HG02870 (cell line): ENCODE measurements at regions not wholly inside any gene's neighbourhood (a gene's known extent, or its start where the extent isn't known, plus 50 kb on each side); places are given as distances from the start of the nearest gene placed in this dataset.

Source experiments
- ATAC-seq: cut with Tn5 transposase; IDR thresholded peaks from one replicate; pipeline ENCODE4 v1.9.1; 2021; ENCODE audit warnings: mild to moderate bottlenecking, moderate library complexity; ENCODE audit not compliant: unreplicated experiment

DNA sequence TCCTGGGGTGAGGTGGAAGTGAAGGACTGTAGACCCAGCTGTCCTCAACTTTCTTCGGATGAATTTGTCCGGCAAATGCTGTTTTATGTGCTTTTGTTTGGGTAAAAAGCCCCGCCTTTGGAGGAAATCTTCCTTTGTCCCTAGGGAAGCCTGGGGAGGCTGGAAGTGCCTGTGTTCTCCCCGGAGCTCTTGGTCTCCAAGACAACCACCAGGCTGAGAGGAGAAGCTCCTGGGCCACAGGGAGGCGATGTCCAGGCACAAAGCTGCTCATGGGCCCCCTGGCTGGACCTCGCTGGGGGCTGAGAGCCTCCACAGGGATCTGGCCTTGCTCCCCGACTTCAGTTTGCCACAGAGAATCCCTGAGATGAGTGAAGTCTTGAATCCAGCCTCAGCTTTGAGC lies 293.1 kb upstream of the N4BP1 start:
- no peak for ATAC-seq

DNA sequence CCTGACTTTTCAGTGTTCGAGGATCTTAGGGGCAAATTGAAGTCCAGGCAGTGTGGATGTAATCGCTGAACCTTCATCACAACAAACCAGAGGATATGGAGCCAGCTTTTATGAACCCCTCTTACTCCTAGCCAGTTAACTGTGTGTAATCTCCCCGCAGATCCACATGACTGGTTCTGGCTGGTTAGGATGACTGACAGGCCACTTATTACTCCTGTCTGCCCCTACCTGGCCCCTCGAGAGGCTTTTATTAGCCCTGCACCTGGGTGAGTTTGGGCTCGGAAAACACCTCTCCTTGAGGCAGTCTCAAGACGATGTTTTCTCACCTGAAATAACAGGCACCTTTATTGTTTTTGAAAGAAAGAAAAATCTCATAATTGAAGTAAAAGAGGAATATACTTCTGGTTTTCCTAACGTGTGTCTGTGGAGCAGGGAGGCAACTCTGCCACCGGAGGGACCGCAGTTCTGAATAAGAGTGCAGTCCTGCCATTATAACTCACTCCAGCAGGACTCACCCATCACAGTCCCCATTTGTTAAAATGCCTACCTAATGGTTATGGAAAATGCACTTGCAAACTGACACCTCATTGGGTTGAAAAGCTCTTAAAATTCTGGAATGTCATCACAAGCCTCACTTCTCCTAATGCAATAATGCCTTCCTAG lies 291.9 kb upstream of the N4BP1 start:
- no peak for ATAC-seq

GRCh38 chr16:48899500-48899899 lies 289.5 kb upstream of the N4BP1 start:
- ATAC-seq, result no peak

DNA sequence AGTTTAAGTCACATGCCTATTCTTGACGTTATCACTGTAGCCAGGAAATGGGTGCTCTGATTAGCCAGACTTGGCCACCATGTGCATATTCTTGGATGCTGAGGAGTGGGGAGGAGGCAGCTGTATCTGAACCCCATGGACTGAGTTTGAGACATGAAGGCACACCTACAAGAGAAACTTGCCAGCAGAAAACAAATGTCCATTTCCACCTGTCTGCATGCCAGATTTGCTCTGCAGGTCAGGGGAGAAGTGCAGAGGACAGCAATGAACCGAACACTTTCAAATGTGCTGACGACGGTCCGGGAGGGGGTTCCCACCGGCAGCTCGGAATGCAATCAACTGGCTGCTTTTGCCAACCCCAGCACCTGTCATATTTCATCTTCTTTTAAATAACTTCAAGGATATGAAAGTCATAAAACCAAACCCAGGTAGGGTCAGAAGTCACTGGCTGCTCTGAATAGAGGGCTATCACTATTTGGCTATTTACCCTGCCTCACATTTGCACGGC lies 287.8 kb upstream of the N4BP1 start:
- no peak for ATAC-seq

GRCh38 chr16:48895142-48895541 lies 285.2 kb upstream of the N4BP1 start:
- ATAC-seq, result no peak

DNA sequence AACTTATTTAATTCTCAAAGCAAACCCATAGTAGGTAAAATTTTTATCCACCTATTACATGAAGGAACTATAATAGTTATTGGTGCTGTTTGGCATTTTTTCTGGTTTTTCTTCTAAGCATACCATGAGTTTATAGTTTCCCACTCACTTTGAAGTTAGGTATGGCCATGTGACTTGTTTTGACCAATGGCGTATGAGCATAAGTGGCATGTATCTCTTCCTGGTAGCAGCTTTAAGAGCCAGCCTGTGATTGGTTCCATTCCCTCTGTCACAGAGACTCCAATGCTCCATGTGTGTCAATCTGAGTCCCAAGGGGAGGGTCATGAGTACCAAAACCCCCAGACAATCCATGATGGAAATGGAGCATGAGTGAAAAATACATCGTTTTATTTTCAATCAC lies 282.9 kb upstream of the N4BP1 start:
- ATAC-seq, result no peak

DNA sequence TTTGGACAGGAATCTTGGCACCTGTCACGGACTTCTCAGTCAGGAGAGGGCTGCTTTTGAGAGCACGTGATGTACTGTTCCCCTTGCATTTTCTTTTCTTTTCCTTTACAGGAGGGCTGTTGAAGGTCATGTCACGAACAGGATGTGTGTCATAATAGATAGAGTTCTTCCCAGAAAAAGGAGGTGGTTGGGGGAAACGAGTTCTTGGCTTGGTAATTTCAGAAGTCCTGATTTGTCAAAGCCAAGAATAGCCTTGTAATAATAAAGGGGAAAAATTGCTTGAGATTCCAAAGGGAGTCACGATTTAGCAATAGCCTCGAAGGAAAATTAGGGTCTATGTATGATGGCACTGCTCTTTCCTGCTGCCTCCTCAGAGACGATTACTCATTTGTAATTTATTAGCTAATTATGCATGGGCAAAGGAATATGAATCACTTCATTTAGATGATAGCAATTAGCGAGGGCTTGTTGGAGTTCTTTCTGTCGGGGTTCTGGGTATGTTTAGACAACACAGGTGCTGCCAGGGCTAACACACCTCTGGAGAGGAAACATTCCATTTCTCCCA lies 277.7 kb upstream of the N4BP1 start:
- ATAC-seq, result no peak

GRCh38 chr16:48885471-48885870 lies 275.5 kb upstream of the N4BP1 start:
- ATAC-seq, result no peak

DNA sequence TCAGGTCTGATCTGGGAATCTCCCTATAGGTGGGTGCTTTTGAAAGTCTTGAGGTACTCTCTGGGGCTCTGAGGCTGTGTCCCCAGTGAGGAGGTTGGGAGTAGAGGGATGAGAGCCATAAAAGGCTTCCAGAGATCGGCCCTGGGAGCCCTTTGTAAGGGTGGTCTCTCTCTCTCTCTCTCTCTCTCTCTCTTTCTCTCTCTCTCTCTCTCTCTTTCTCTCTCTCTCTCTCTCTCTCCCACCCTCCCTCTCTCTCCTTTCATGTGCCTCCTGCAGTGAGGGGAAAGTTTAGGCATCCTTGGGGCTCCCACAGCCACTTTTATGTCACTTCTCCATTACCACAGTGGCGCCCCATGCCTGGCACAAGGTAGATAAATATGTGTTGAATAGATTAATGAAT lies 271.3 kb upstream of the N4BP1 start:
- no peak for ATAC-seq

DNA sequence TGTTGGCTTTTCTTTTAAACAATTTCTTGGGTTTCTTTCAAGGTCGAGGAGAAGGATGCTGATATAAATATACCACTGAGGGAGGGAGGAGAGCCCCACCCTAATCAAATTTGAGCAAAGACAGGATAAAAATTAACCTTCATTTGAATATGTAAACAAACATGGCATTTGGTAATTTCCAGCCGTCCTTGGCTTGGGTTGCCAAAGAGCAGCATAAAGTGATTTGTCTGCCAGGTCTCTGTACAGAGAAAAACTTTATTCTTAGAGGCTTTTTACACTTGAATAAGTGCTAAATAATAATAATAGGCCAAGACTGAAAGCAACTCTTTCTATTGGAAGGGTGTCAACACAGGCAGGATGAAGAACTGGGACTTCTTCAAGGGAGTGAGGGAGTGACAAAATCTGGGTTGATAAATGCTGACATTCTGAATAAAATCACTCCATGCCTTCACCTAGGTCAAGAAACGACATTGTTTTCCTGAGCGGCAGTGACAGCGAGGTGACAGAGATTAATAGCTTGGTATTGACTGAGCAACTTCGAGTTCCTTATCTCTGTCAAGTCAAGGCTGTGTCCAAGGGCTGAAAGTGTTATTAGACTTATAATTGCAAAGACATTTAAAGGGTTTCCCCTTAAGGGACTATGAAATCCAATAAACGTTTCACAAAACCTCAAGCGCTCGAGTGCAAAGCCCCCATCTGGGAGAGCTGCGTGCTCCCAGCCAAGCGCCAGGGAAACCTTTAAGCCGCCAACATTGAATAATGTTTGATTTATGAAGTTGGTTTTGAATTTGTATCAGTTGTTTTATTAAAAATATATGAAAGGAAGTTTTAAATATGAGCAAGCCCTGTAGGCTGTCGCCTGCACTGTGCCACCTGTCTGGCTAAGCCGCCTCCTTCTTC lies 269.5 kb upstream of the N4BP1 start:
- no peak for ATAC-seq

DNA sequence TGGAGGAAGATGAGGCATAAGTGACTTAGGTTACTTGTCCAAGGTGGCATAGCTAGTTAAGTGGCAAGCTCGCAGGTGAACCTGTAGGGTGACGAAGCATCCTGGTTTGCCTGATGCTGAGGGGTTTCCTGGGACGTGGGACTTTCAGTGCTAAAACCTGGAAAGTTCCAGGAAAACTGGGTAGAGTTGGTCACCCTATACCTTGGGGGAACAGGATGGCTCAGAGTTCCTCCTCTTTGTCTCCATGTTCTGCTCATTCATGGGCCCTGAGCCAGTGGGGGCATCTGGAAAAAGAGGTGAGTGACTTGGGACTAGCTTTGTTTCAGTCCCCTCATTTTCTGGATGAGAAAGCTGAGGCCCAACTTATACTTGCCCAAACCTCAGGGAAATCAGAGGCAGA lies 268.0 kb upstream of the N4BP1 start:
- no peak for ATAC-seq

GRCh38 chr16:48870141-48870540 lies 260.2 kb upstream of the N4BP1 start:
- ATAC-seq, result no peak

GRCh38 chr16:48865520-48865919 lies 255.5 kb upstream of the N4BP1 start:
- ATAC-seq, result no peak

DNA sequence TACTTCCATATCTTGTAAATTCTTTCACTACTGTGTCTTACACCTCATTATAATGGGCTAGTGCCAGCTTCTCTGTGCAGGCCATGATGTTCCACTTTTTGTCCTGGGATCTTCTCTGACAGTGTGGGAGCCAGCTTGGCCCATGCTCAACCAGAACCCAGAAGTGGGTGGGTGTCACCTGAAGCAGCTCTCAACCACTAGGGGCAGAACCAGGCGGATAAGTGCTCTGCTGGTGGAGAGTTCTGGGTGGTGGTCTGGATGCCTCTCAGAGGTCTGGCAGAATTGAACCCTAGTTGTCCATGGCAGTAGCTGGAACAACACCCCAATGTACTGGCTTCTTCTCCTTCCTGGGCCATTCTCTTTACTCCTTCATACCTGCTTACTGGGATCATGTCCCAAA lies 254.1 kb upstream of the N4BP1 start:
- no peak for ATAC-seq

- no peak for ATAC-seq
These were observed 252.1 kb upstream of the N4BP1 start for GRCh38 chr16:48862087-48862532.

GRCh38 chr16:48860341-48860740 lies 250.4 kb upstream of the N4BP1 start:
- ATAC-seq, result no peak

- ATAC-seq, result no peak
These were observed 243.0 kb upstream of the N4BP1 start for GRCh38 chr16:48852951-48853350.

- no peak for ATAC-seq
These were observed 242.5 kb upstream of the N4BP1 start for GRCh38 chr16:48852458-48852857.

- no peak for ATAC-seq
These were observed 240.3 kb upstream of the N4BP1 start for GRCh38 chr16:48850097-48850770.

DNA sequence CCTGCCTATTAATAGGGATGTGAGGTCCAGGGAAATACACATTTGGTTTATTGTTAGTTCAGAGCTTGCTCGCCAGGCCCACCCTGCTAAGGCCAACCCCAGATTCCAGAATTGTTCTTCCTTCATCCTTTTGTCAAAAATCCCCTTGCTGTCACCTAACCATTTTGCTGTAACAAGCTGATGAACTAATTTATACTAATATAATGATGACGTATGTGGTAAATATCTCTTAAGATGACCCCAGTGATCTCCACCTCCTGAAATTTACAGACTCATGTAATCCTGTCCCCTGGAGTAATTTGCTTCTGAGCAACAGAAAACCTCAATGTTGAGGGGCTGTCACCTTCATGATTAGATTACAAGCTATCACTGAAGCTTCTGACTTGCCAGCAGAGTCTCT lies 236.3 kb upstream of the N4BP1 start:
- ATAC-seq, result no peak

DNA sequence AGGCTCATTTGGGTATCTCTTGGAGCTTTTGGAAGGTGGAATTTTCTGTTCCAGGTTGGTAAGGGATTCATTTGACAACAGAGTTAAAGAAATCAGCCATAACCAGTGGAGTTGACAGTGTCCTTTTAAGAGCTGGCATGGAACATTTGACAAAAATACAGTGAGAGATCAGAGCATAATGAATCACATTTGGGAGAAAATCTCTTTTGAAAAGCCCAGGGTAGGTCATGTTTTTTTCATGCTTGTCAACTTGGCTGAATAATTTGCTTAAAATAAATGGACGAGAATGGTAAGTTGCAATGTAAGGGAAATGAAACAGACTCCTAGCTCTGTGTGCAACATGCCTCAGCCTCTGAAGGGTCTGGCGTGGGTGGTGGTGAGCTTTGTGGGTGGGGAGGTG lies 235.3 kb upstream of the N4BP1 start:
- ATAC-seq, result no peak
